Osteoblast (primary cell): ENCODE measurements at regions not wholly inside any gene's neighbourhood (a gene's known extent, or its start where the extent isn't known, plus 50 kb on each side); places are given as distances from the start of the nearest gene placed in this dataset.

ENCODE experiments used
- DNase-seq: peaks from one replicate; pipeline ENCODE4 v3.0.0; 2011; ENCODE audit warnings: low spot score, mixed read lengths; ENCODE audit not compliant: insufficient read length; ENCODE audit errors: missing footprints
- H2AFZ ChIP-seq: 2 replicates; pipeline ENCODE4 v1.6.0; 2011; ENCODE audit warnings: mild to moderate bottlenecking, low read length
- H3K27ac ChIP-seq: 2 replicates; pipeline ENCODE4 v1.5.1; 2011; ENCODE audit warnings: mild to moderate bottlenecking, low read depth, low read length, moderate library complexity
- H3K27me3 ChIP-seq: 2 replicates; pipeline ENCODE4 v1.6.0; 2012; ENCODE audit warnings: mild to moderate bottlenecking, control low read depth, inconsistent platforms, low read length, moderate library complexity; ENCODE audit not compliant: insufficient read depth
- H3K36me3 ChIP-seq: 2 replicates; pipeline ENCODE4 v1.5.1; 2011; ENCODE audit warnings: mild to moderate bottlenecking, low read length, control low read depth, moderate library complexity; ENCODE audit not compliant: insufficient read depth
- H3K4me1 ChIP-seq: 2 replicates; pipeline ENCODE4 v1.5.1; 2011; ENCODE audit warnings: mild to moderate bottlenecking, low read length, control low read depth, moderate library complexity; ENCODE audit not compliant: insufficient read depth
- H3K4me2 ChIP-seq: 2 replicates; pipeline ENCODE4 v1.6.0; 2011; ENCODE audit warnings: mild to moderate bottlenecking, low read length; ENCODE audit not compliant: insufficient read depth
- H3K4me3 ChIP-seq: fragments of 200-600 bp; sonication (generic); 3 replicates; pipeline ENCODE4 v1.5.1; 2012; ENCODE audit warnings: mild to moderate bottlenecking, low read length, inconsistent platforms; ENCODE audit not compliant: insufficient read depth
- H3K79me2 ChIP-seq: 2 replicates; pipeline ENCODE4 v1.6.0; 2012; ENCODE audit warnings: mild to moderate bottlenecking, low read length, control low read depth, inconsistent platforms; ENCODE audit not compliant: insufficient read depth
- H3K9me3 ChIP-seq: 2 replicates; pipeline ENCODE4 v1.5.1; 2011; ENCODE audit warnings: low read depth, low read length, control low read depth
- H4K20me1 ChIP-seq: 2 replicates; pipeline ENCODE4 v1.6.0; 2012; ENCODE audit warnings: mild to moderate bottlenecking, low read length, control low read depth; ENCODE audit not compliant: insufficient read depth
- CTCF ChIP-seq: IDR thresholded peaks from 2 replicates; pipeline ENCODE4 v1.5.1; 2011; ENCODE audit warnings: mild to moderate bottlenecking, low read depth, low read length, moderate library complexity; ENCODE audit errors: extremely low read depth

GRCh38 chr20:19889011-19889953 lies 127.9 kb upstream of the NAA20 start:
- TF ChIP-seq CTCF = no peak
- H3K4me2 ChIP-seq = peak overlapping the region; percentile 82
- H3K4me3 ChIP-seq = peak overlapping the region; percentile 64
- peak overlapping the region; percentile 85 for H3K27ac ChIP-seq
- no peaks in the 10 kb centered on the region for H3K79me2 ChIP-seq
- no peaks in the 10 kb centered on the region for H4K20me1 ChIP-seq
- no peaks in the 10 kb centered on the region for H3K9me3 ChIP-seq
- H3K36me3 ChIP-seq = peaks cover 11% of the 10 kb centered on the region
- DNase-seq = peak; percentile 90
- no peaks in the 10 kb centered on the region for H3K27me3 ChIP-seq
- peak overlapping the region; percentile 78 for H2AFZ ChIP-seq
- H3K4me1 ChIP-seq = peaks cover 41% of the 10 kb centered on the region

GRCh38 chr20:19890445-19891051 lies 126.6 kb upstream of the NAA20 start:
- H3K36me3 ChIP-seq = peaks cover 11% of the 10 kb centered on the region
- no peaks in the 10 kb centered on the region for H3K27me3 ChIP-seq
- H3K4me1 ChIP-seq = peaks cover 31% of the 10 kb centered on the region
- H2AFZ ChIP-seq = no peak overlapping the region
- H3K4me3 ChIP-seq = no peak overlapping the region
- DNase-seq = no peak
- H3K79me2 ChIP-seq = no peaks in the 10 kb centered on the region
- no peak overlapping the region for H3K27ac ChIP-seq
- H3K9me3 ChIP-seq = no peaks in the 10 kb centered on the region
- peak overlapping the region; percentile 82 for H3K4me2 ChIP-seq
- H4K20me1 ChIP-seq = no peaks in the 10 kb centered on the region
- no peak for TF ChIP-seq CTCF

GRCh38 chr20:19893356-19893755 lies 123.8 kb upstream of the NAA20 start:
- Histone ChIP-seq H3K27me3 (no peaks in the 10 kb centered on the region), H3K27ac (no peak overlapping the region), H3K4me3 (no peak overlapping the region), H3K4me2 (no peak overlapping the region), H3K9me3 (no peaks in the 10 kb centered on the region), H3K36me3 (peaks cover 11% of the 10 kb centered on the region), H4K20me1 (no peaks in the 10 kb centered on the region), H2AFZ (no peak overlapping the region), H3K79me2 (no peaks in the 10 kb centered on the region), H3K4me1 (peaks cover 17% of the 10 kb centered on the region)
- DNase-seq = no peak
- no peak for TF ChIP-seq CTCF

- no peak for TF ChIP-seq CTCF
- Histone ChIP-seq H3K4me2 (no peak overlapping the region), H3K27ac (no peak overlapping the region), H3K9me3 (peaks cover 6% of the 10 kb centered on the region), H3K4me1 (no peaks in the 10 kb centered on the region), H4K20me1 (no peaks in the 10 kb centered on the region), H3K36me3 (peaks cover 11% of the 10 kb centered on the region), H3K4me3 (no peak overlapping the region), H3K27me3 (no peaks in the 10 kb centered on the region), H3K79me2 (no peaks in the 10 kb centered on the region), H2AFZ (no peak overlapping the region)
- DNase-seq = no peak
Observed at GRCh38 chr20:19895761-19896160, 121.4 kb upstream of the NAA20 start.
